HG02642 (cell line): ENCODE measurements at regions not wholly inside any gene's neighbourhood (a gene's known extent, or its start where the extent isn't known, plus 50 kb on each side); places are given as distances from the start of the nearest gene placed in this dataset.
"Not testable (repeated sequence)": the region's sequence is repeated elsewhere in the genome, so short reads cannot be mapped to it uniquely, and the experiment has no call there.

Source experiments
- ATAC-seq: cut with Tn5 transposase; IDR thresholded peaks from one replicate; pipeline ENCODE4 v1.9.1; 2021; ENCODE audit warnings: mild to moderate bottlenecking; ENCODE audit not compliant: unreplicated experiment, poor library complexity

DNA sequence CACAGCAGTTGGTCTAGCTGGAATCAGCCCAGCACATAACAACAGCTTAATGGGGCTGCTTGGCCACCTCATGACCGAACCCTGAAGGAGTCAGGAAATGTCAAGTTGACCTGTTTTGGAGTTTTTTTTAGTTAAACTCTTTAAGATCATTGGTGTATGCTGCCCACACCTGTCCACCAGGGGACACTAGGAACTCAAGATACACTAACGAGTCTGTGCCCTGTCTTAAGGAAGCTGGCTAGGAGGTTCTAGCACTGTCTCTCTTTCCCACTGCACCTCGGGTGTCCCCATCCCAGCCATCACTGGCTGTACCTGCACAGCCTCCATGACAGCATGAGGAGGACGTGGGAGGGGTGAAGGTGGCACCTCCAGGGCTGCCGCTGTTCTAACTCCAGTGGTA, 364.9 kb upstream of the SOX1 start:
- not testable (repeated sequence) for ATAC-seq
